ENCODE measurements at regions not wholly inside any gene's neighbourhood (a gene's known extent, or its start where the extent isn't known, plus 50 kb on each side); places are given as distances from the start of the nearest gene placed in this dataset.

DNA sequence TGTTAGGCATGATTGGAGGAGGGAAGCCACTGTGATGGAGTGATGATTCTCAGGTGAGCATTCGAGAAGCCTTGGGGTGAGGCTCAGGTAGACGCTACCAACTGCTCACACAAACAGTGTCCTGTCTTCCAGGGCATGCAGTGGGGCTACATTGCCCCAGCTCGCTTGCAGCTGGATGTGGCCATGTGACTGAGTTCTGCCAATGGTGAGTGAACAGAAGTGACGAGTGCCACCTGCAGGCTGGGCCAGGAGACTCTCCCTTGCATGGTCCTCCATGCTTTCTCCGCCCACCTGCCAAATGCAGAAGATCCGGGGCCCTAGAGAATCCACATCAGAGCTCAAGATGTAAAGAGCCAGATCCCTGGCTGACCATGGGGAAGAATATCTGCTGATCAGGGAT lies 195.9 kb downstream of the BCR start:
- TF ChIP-seq EP300 (IDR thresholded peaks at IDR 0.05) (no peak), NFE2L2 (conservative IDR thresholded peaks at IDR 0.05; ENCODE audit: low read length) (no peak), CTCF (IDR thresholded peaks at IDR 0.05) (peak; percentile 8; the same call in 1 of the 3 replicates), RCOR1 (IDR thresholded peaks at IDR 0.05; ENCODE audit: low read depth, low read length) (no peak), HDAC2 (IDR thresholded peaks at IDR 0.05) (no peak), POLR2A (IDR thresholded peaks at IDR 0.05; ENCODE audit: low read length) (no peak), RNF2 (IDR thresholded peaks at IDR 0.05; ENCODE audit: borderline replicate concordance, low read depth) (no peak), ELK1 (IDR thresholded peaks at IDR 0.05; ENCODE audit: low read depth, low read length) (no peak), NR3C1 (IDR thresholded peaks at IDR 0.05) (no peak), JUNB (IDR thresholded peaks at IDR 0.05) (no peak), SMC3 (IDR thresholded peaks at IDR 0.05) (no peak), EHMT2 (IDR thresholded peaks at IDR 0.05; ENCODE audit: low read depth) (no peak)
- TF ChIP-seq, protein P1, sequence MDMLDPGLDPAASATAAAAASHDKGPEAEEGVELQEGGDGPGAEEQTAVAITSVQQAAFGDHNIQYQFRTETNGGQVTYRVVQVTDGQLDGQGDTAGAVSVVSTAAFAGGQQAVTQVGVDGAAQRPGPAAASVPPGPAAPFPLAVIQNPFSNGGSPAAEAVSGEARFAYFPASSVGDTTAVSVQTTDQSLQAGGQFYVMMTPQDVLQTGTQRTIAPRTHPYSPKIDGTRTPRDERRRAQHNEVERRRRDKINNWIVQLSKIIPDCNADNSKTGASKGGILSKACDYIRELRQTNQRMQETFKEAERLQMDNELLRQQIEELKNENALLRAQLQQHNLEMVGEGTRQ (IDR thresholded peaks at IDR 0.05): peak; percentile 67
- TF ChIP-seq, protein P2, sequence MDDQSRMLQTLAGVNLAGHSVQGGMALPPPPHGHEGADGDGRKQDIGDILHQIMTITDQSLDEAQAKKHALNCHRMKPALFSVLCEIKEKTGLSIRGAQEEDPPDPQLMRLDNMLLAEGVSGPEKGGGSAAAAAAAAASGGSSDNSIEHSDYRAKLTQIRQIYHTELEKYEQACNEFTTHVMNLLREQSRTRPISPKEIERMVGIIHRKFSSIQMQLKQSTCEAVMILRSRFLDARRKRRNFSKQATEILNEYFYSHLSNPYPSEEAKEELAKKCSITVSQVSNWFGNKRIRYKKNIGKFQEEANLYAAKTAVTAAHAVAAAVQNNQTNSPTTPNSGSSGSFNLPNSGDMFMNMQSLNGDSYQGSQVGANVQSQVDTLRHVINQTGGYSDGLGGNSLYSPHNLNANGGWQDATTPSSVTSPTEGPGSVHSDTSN (IDR thresholded peaks at IDR 0.05): no peak

Measured in A549 (cell line).